OCI-LY1 (cell line): ENCODE measurements at regions not wholly inside any gene's neighbourhood (a gene's known extent, or its start where the extent isn't known, plus 50 kb on each side); places are given as distances from the start of the nearest gene placed in this dataset.

Source experiments
- EZH2 ChIP-seq: fragments of 200-600 bp; sonication (generic), shearing (Covaris generic); IDR thresholded peaks from 2 replicates; pipeline ENCODE4 v1.8.0; 2017; ENCODE audit warnings: borderline replicate concordance, mixed run types, mild to moderate bottlenecking, antibody characterized with exemption, low read length, moderate library complexity, mixed read lengths
- TF ChIP-seq, protein P1 (sequence below): fragments of 200-600 bp; sonication (generic), shearing (Covaris generic); IDR thresholded peaks from 2 replicates; pipeline ENCODE4 v1.5.1; 2017; ENCODE audit warnings: mild to moderate bottlenecking, antibody characterized with exemption, low read length, moderate library complexity, mixed read lengths

DNA sequence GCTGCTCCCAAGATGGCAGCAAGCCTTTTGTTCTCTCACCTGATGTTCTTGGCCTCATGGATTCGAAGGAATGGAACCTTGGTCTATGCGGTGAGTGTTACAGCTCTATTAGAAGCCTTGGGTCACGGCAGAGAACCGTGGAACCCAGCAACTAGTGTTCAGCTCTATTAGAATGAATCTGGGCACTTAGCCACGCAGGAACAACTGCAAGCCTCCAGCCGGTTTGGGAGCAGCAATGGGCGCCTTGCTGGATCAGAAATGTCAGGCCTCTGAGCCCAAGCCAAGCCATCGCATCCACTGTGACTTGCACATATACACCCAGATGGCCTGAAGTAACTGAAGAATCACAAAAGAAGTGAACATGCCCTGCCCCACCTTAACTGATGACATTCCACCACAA, 1100.7 kb upstream of the PRR20A start:
- TF ChIP-seq, protein P1, sequence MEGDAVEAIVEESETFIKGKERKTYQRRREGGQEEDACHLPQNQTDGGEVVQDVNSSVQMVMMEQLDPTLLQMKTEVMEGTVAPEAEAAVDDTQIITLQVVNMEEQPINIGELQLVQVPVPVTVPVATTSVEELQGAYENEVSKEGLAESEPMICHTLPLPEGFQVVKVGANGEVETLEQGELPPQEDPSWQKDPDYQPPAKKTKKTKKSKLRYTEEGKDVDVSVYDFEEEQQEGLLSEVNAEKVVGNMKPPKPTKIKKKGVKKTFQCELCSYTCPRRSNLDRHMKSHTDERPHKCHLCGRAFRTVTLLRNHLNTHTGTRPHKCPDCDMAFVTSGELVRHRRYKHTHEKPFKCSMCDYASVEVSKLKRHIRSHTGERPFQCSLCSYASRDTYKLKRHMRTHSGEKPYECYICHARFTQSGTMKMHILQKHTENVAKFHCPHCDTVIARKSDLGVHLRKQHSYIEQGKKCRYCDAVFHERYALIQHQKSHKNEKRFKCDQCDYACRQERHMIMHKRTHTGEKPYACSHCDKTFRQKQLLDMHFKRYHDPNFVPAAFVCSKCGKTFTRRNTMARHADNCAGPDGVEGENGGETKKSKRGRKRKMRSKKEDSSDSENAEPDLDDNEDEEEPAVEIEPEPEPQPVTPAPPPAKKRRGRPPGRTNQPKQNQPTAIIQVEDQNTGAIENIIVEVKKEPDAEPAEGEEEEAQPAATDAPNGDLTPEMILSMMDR: no peak
- no peak for TF ChIP-seq EZH2
